Thyroid gland (tissue), 4 donors: ENCODE measurements at regions not wholly inside any gene's neighbourhood (a gene's known extent, or its start where the extent isn't known, plus 50 kb on each side); places are given as distances from the start of the nearest gene placed in this dataset.
"Not testable (repeated sequence)": the region's sequence is repeated elsewhere in the genome, so short reads cannot be mapped to it uniquely, and the experiment has no call there.

ENCODE experiments used
- DNase-seq, 2 donors: peaks; one replicate each; pipeline ENCODE4 v3.0.0-alpha.2; 2019
- H3K27ac ChIP-seq, 3 donors: fragments of 200-600 bp; sonication (generic); 1 replicate in 2 of 3; 2 replicates in 1 of 3; pipeline ENCODE4 v1.5.1; 2016 to 2019; ENCODE audit warnings: mild to moderate bottlenecking in 1 of 3, moderate library complexity in 1 of 3
- H3K27me3 ChIP-seq: fragments of 200-600 bp; sonication (generic); one replicate; pipeline ENCODE4 v1.5.1; 2019
- H3K36me3 ChIP-seq, 2 donors: fragments of 200-600 bp; sonication (generic); one replicate each; pipeline ENCODE4 v1.5.1; 2016 to 2019
- H3K4me1 ChIP-seq, 2 donors: fragments of 200-600 bp; sonication (generic); one replicate each; pipeline ENCODE4 v1.5.1; 2017 to 2019
- H3K4me3 ChIP-seq, 3 donors: fragments of 200-600 bp; sonication (generic); replicated peaks in 1 of 3; 1 replicate in 2 of 3; 2 replicates in 1 of 3; pipeline ENCODE4 v1.5.1; 2016; ENCODE audit warnings: mild to moderate bottlenecking in 1 of 3
- H3K9me3 ChIP-seq: fragments of 200-600 bp; sonication (generic); one replicate; pipeline ENCODE4 v1.5.1; 2017
- WGBS, 2 donors: methylation state at CpG; one replicate each; pipeline ENCODE4 v1.1.5; 2017; 5-methylcytosine and 5-hydroxymethylcytosine counted together
- intact Hi-C: fragments of 100-400 bp; cut with DNase I; formaldehyde crosslinking; loops from one replicate; pipeline ENCODE4 v1.15.1; 2023

- intact Hi-C loops, DNase-seq, H3K36me3 ChIP-seq, H3K4me3 ChIP-seq, H3K27me3 ChIP-seq, H3K27ac ChIP-seq, H3K9me3 ChIP-seq, H3K4me1 ChIP-seq: not testable (repeated sequence)
- WGBS, 2 donors, result no CpG with 5 or more reads among the region's 15 CpGs
Observed at GRCh38 chr14:19052977-19053376, 85.7 kb downstream of the POTEM start.

GRCh38 chr14:19053426-19054050, 86.3 kb downstream of the POTEM start:
- H3K4me3 ChIP-seq, H3K27me3 ChIP-seq, H3K27ac ChIP-seq, H3K4me1 ChIP-seq, H3K9me3 ChIP-seq, H3K36me3 ChIP-seq, intact Hi-C loops, DNase-seq: not testable (repeated sequence)
- no CpG with 5 or more reads among the region's 27 CpGs for WGBS, 2 donors

GRCh38 chr14:19054108-19054721, 87.0 kb downstream of the POTEM start:
- DNase-seq, H3K27me3 ChIP-seq, H3K4me1 ChIP-seq, intact Hi-C loops, H3K9me3 ChIP-seq, H3K36me3 ChIP-seq, H3K27ac ChIP-seq, H3K4me3 ChIP-seq: not testable (repeated sequence)
- no CpG with 5 or more reads among the region's 27 CpGs for WGBS, 2 donors

GRCh38 chr14:19054934-19055333, 87.7 kb downstream of the POTEM start:
- H3K27ac ChIP-seq, DNase-seq, H3K4me3 ChIP-seq, H3K27me3 ChIP-seq, H3K36me3 ChIP-seq, intact Hi-C loops, H3K4me1 ChIP-seq, H3K9me3 ChIP-seq: not testable (repeated sequence)
- no CpG with 5 or more reads among the region's 20 CpGs for WGBS, 2 donors

GRCh38 chr14:19059066-19059465, 91.8 kb downstream of the POTEM start:
- H3K9me3 ChIP-seq, intact Hi-C loops, H3K4me3 ChIP-seq, H3K4me1 ChIP-seq, H3K27me3 ChIP-seq, H3K36me3 ChIP-seq, H3K27ac ChIP-seq, DNase-seq: not testable (repeated sequence)
- WGBS, 2 donors, result 39 to 42% methylated on average over 2 of the region's 2 CpGs

- H3K9me3 ChIP-seq, H3K4me1 ChIP-seq, intact Hi-C loops, H3K27me3 ChIP-seq, H3K4me3 ChIP-seq, H3K27ac ChIP-seq, H3K36me3 ChIP-seq, DNase-seq: not testable (repeated sequence)
- no CpG with 5 or more reads among the region's 34 CpGs for WGBS, 2 donors
Observed at GRCh38 chr14:19061689-19062450, 94.6 kb downstream of the POTEM start.

- intact Hi-C loops, result not testable (repeated sequence)
Observed at GRCh38 chr14:19068957-19069356, 101.7 kb downstream of the POTEM start.

GRCh38 chr14:19072518-19072917, 105.3 kb downstream of the POTEM start:
- H3K27me3 ChIP-seq, H3K27ac ChIP-seq, DNase-seq, intact Hi-C loops, H3K4me3 ChIP-seq, H3K4me1 ChIP-seq, H3K36me3 ChIP-seq, H3K9me3 ChIP-seq: not testable (repeated sequence)
- no CpG with 5 or more reads among the region's 2 CpGs for WGBS, 2 donors

More at GRCh38 chr14:19068957-19069356, 101.7 kb downstream of the POTEM start:
- DNase-seq, H3K27ac ChIP-seq, H3K36me3 ChIP-seq, H3K9me3 ChIP-seq, H3K4me3 ChIP-seq, H3K4me1 ChIP-seq, H3K27me3 ChIP-seq: not testable (repeated sequence)
- WGBS, 2 donors, result no CpG with 5 or more reads among the region's 3 CpGs

GRCh38 chr14:19088632-19089031, 121.4 kb downstream of the POTEM start:
- H3K4me1 ChIP-seq, DNase-seq, H3K4me3 ChIP-seq, intact Hi-C loops, H3K27me3 ChIP-seq, H3K27ac ChIP-seq, H3K9me3 ChIP-seq, H3K36me3 ChIP-seq: not testable (repeated sequence)
- no CpG with 5 or more reads among the region's 2 CpGs for WGBS, 2 donors

- DNase-seq, intact Hi-C loops, H3K36me3 ChIP-seq, H3K4me1 ChIP-seq, H3K4me3 ChIP-seq, H3K27ac ChIP-seq, H3K9me3 ChIP-seq, H3K27me3 ChIP-seq: not testable (repeated sequence)
- WGBS, 2 donors, result no CpG with 5 or more reads among the region's 5 CpGs
Observed at GRCh38 chr14:19093227-19093626, 126.0 kb downstream of the POTEM start.

GRCh38 chr14:19094731-19095130, 127.5 kb downstream of the POTEM start:
- H3K27ac ChIP-seq, H3K9me3 ChIP-seq, intact Hi-C loops, H3K4me3 ChIP-seq, H3K4me1 ChIP-seq, H3K36me3 ChIP-seq, H3K27me3 ChIP-seq, DNase-seq: not testable (repeated sequence)
- WGBS, 2 donors, result 60% methylated on average over 1 of the region's 2 CpGs; no CpG with 5 or more reads in 1 of the 2 donors

- H3K36me3 ChIP-seq, DNase-seq, H3K27ac ChIP-seq, intact Hi-C loops, H3K4me1 ChIP-seq, H3K4me3 ChIP-seq, H3K9me3 ChIP-seq, H3K27me3 ChIP-seq: not testable (repeated sequence)
- WGBS, 2 donors, result no CpG with 5 or more reads among the region's 1 CpG
Observed at GRCh38 chr14:19095167-19095566, 127.9 kb downstream of the POTEM start.

- H3K27me3 ChIP-seq, result not testable (repeated sequence)
- WGBS, 2 donors, result 53 to 60% methylated on average over 1 of the region's 1 CpG
Observed at GRCh38 chr14:19096467-19096866, 129.2 kb downstream of the POTEM start.

More at GRCh38 chr14:19096467-19096866, 129.2 kb downstream of the POTEM start:
- DNase-seq, H3K36me3 ChIP-seq, H3K4me3 ChIP-seq, H3K4me1 ChIP-seq, intact Hi-C loops, H3K27ac ChIP-seq, H3K9me3 ChIP-seq: not testable (repeated sequence)
